EL (cell line): ENCODE measurements at regions not wholly inside any gene's neighbourhood (a gene's known extent, or its start where the extent isn't known, plus 50 kb on each side); places are given as distances from the start of the nearest gene placed in this dataset.

Experiments used
- DNase-seq: peaks from one replicate; pipeline ENCODE4 v3.0.0-alpha.2; 2016

GRCh38 chr1:72365693-72366092 is 83.4 kb upstream of the NEGR1 start:
- DNase-seq = no peak

- no peak for DNase-seq
Measured at GRCh38 chr1:72362538-72362937, 80.2 kb upstream of the NEGR1 start.

- DNase-seq = no peak
Measured at GRCh38 chr1:72357411-72357810, 75.1 kb upstream of the NEGR1 start.

- DNase-seq = no peak
Measured at GRCh38 chr1:72355899-72356298, 73.6 kb upstream of the NEGR1 start.

- no peak for DNase-seq
Measured at GRCh38 chr1:72341661-72342060, 59.3 kb upstream of the NEGR1 start.

- DNase-seq = peak; percentile 9
Measured at GRCh38 chr1:72336776-72337175, 54.4 kb upstream of the NEGR1 start.
